Suprapubic skin (tissue), 4 donors: ENCODE measurements at regions not wholly inside any gene's neighbourhood (a gene's known extent, or its start where the extent isn't known, plus 50 kb on each side); places are given as distances from the start of the nearest gene placed in this dataset.

Experiments used
- CTCF ChIP-seq, 2 donors: fragments of 200-600 bp in 1 of 2; fragments of 450-650 bp in 1 of 2; sonication (generic) in 1 of 2; IDR thresholded peaks; one replicate each; pipeline ENCODE4 v1.5.1; 2016 to 2019; ENCODE audit warnings: antibody characterized with exemption in 2 of 2, mild to moderate bottlenecking in 1 of 2, moderate library complexity in 1 of 2
- EP300 ChIP-seq: sonication (generic); formaldehyde crosslinking; IDR thresholded peaks from one replicate; pipeline ENCODE4 v1.6.1; 2017; ENCODE audit warnings: antibody characterized with exemption
- POLR2A ChIP-seq, 2 donors: fragments of 450-650 bp; IDR thresholded peaks; one replicate each; pipeline ENCODE4 v1.6.1; 2017; ENCODE audit warnings: antibody characterized with exemption in 2 of 2, mild to moderate bottlenecking in 2 of 2, moderate library complexity in 2 of 2
- POLR2AphosphoS5 ChIP-seq, 3 donors: sonication (generic); formaldehyde crosslinking; IDR thresholded peaks; one replicate each; pipeline ENCODE4 v1.6.1; 2017; ENCODE audit warnings: antibody characterized with exemption in 3 of 3

- no peak for TF ChIP-seq CTCF (IDR thresholded peaks at IDR 0.05)
- TF ChIP-seq POLR2AphosphoS5 (IDR thresholded peaks at IDR 0.05), result no peak
- no peak for TF ChIP-seq EP300
- TF ChIP-seq POLR2A (IDR thresholded peaks at IDR 0.05), result no peak
Measured at GRCh38 chr20:60634491-60635172, 617.4 kb upstream of the CDH4 start.
